ENCODE measurements at regions not wholly inside any gene's neighbourhood (a gene's known extent, or its start where the extent isn't known, plus 50 kb on each side); places are given as distances from the start of the nearest gene placed in this dataset.

- POLR2A ChIA-PET (ENCODE audit: partially characterized antibody), result no interaction called here
- Mint-ChIP-seq H3K27me3 (no peaks in the 10 kb centered on the region), H3K4me3 (no peak overlapping the region), H3K9me3 (peaks cover 5 to 50% (median 29%) of the 10 kb centered on the region in 8 donors), H3K36me3 (peaks cover 0 to 2% of the 10 kb centered on the region in 2 donors), H3K27ac (no peak overlapping the region), H3K4me1 (no peaks in the 10 kb centered on the region)
- intact Hi-C loops (cut with micrococcal nuclease), result no loop called here
- Histone ChIP-seq H3K27me3 (ENCODE audit: insufficient read depth, low read length) (no peaks in the 10 kb centered on the region), H3K9me3 (ENCODE audit: control insufficient read depth in 1 of 2, low read length in 2 of 2) (no peaks in the 10 kb centered on the region), H3K4me1 (ENCODE audit: insufficient read depth, low read length) (no peaks in the 10 kb centered on the region), H3K27ac (ENCODE audit: low read depth, low read length) (no peak overlapping the region), H3K4me3 (ENCODE audit: low read length in 2 of 2) (no peak overlapping the region), H3K36me3 (ENCODE audit: insufficient read depth, low read length) (no peaks in the 10 kb centered on the region)
- CTCF ChIA-PET (ENCODE audit: partially characterized antibody), result interaction anchor here (1.0 kb wide), 1 partner anchor 11 kb away, joined by 3 read pairs; no protein-coding TSS in a partner anchor
- DNase-seq, result no peak
Observed at GRCh38 chr7:16347066-16347826, 74.1 kb downstream of the CRPPA start.

GRCh38 chr7:16345979-16346958, 75.1 kb downstream of the CRPPA start:
- Histone ChIP-seq H3K4me3 (ENCODE audit: low read length in 2 of 2) (no peak overlapping the region), H3K27ac (ENCODE audit: low read depth, low read length) (no peak overlapping the region), H3K27me3 (ENCODE audit: insufficient read depth, low read length) (no peaks in the 10 kb centered on the region), H3K4me1 (ENCODE audit: insufficient read depth, low read length) (no peaks in the 10 kb centered on the region), H3K36me3 (ENCODE audit: insufficient read depth, low read length) (no peaks in the 10 kb centered on the region), H3K9me3 (ENCODE audit: control insufficient read depth in 1 of 2, low read length in 2 of 2) (no peaks in the 10 kb centered on the region)
- H3K27ac Mint-ChIP-seq, result peak overlapping the region in 1 of 7 donors; percentile 7
- DNase-seq, result peak in 1 of 5 donors; percentile 3
- intact Hi-C loops (cut with micrococcal nuclease), result no loop called here
- peaks cover 5 to 48% (median 27%) of the 10 kb centered on the region in 8 donors for H3K9me3 Mint-ChIP-seq
- H3K36me3 Mint-ChIP-seq, result peaks cover 0 to 2% of the 10 kb centered on the region in 2 donors
- ChIA-PET CTCF (ENCODE audit: partially characterized antibody) (no interaction called here), POLR2A (ENCODE audit: partially characterized antibody) (no interaction called here)
- no peaks in the 10 kb centered on the region for H3K4me1 Mint-ChIP-seq
- H3K27me3 Mint-ChIP-seq, result no peaks in the 10 kb centered on the region
- H3K4me3 Mint-ChIP-seq, result no peak overlapping the region

GRCh38 chr7:16344927-16345326, 76.4 kb downstream of the CRPPA start:
- Mint-ChIP-seq H3K27me3 (no peaks in the 10 kb centered on the region), H3K27ac (no peak overlapping the region), H3K9me3 (peaks cover 5 to 42% (median 26%) of the 10 kb centered on the region in 8 donors), H3K4me3 (no peak overlapping the region), H3K4me1 (no peaks in the 10 kb centered on the region), H3K36me3 (peaks cover 0 to 2% of the 10 kb centered on the region in 2 donors)
- ChIA-PET CTCF (ENCODE audit: partially characterized antibody) (no interaction called here), POLR2A (ENCODE audit: partially characterized antibody) (no interaction called here)
- intact Hi-C loops (cut with micrococcal nuclease), result no loop called here
- Histone ChIP-seq H3K9me3 (ENCODE audit: control insufficient read depth in 1 of 2, low read length in 2 of 2) (no peaks in the 10 kb centered on the region), H3K4me1 (ENCODE audit: insufficient read depth, low read length) (no peaks in the 10 kb centered on the region), H3K4me3 (ENCODE audit: low read length in 2 of 2) (no peak overlapping the region), H3K27me3 (ENCODE audit: insufficient read depth, low read length) (no peaks in the 10 kb centered on the region), H3K36me3 (ENCODE audit: insufficient read depth, low read length) (no peaks in the 10 kb centered on the region), H3K27ac (ENCODE audit: low read depth, low read length) (no peak overlapping the region)
- DNase-seq, result no peak

- Histone ChIP-seq H3K9me3 (ENCODE audit: control insufficient read depth in 1 of 2, low read length in 2 of 2) (no peaks in the 10 kb centered on the region), H3K36me3 (ENCODE audit: insufficient read depth, low read length) (no peaks in the 10 kb centered on the region), H3K4me1 (ENCODE audit: insufficient read depth, low read length) (no peaks in the 10 kb centered on the region), H3K27ac (ENCODE audit: low read depth, low read length) (no peak overlapping the region), H3K27me3 (ENCODE audit: insufficient read depth, low read length) (no peaks in the 10 kb centered on the region), H3K4me3 (ENCODE audit: low read length in 2 of 2) (no peak overlapping the region)
- Mint-ChIP-seq H3K4me1 (no peaks in the 10 kb centered on the region), H3K27ac (no peak overlapping the region), H3K9me3 (peaks cover 5 to 36% (median 17%) of the 10 kb centered on the region in 8 donors), H3K27me3 (no peaks in the 10 kb centered on the region), H3K36me3 (peaks cover 0 to 2% of the 10 kb centered on the region in 2 donors), H3K4me3 (no peak overlapping the region)
- ChIA-PET POLR2A (ENCODE audit: partially characterized antibody) (no interaction called here), CTCF (ENCODE audit: partially characterized antibody) (no interaction called here)
- intact Hi-C loops (cut with micrococcal nuclease), result no loop called here
- DNase-seq, result no peak
Observed at GRCh38 chr7:16343612-16344011, 77.7 kb downstream of the CRPPA start.

- intact Hi-C loops (cut with micrococcal nuclease), result no loop called here
- Mint-ChIP-seq H3K9me3 (peaks cover 0 to 34% (median 14%) of the 10 kb centered on the region in 8 donors), H3K4me3 (no peak overlapping the region), H3K27ac (no peak overlapping the region), H3K36me3 (no peaks in the 10 kb centered on the region), H3K27me3 (no peaks in the 10 kb centered on the region), H3K4me1 (peaks cover 0 to 11% (median 4%) of the 10 kb centered on the region in 4 donors)
- no peak overlapping the region for H3K4me3 ChIP-seq (ENCODE audit: low read length in 2 of 2)
- no peaks in the 10 kb centered on the region for H3K4me1 ChIP-seq (ENCODE audit: insufficient read depth, low read length)
- H3K27ac ChIP-seq (ENCODE audit: low read depth, low read length), result no peak overlapping the region
- no peaks in the 10 kb centered on the region for H3K36me3 ChIP-seq (ENCODE audit: insufficient read depth, low read length)
- CTCF ChIA-PET (ENCODE audit: partially characterized antibody), result no interaction called here
- H3K9me3 ChIP-seq (ENCODE audit: control insufficient read depth in 1 of 2, low read length in 2 of 2), result no peaks in the 10 kb centered on the region
- H3K27me3 ChIP-seq (ENCODE audit: insufficient read depth, low read length), result no peaks in the 10 kb centered on the region
- DNase-seq, result no peak
- POLR2A ChIA-PET (ENCODE audit: partially characterized antibody), result no interaction called here
Observed at GRCh38 chr7:16338065-16338464, 83.3 kb downstream of the CRPPA start.

GRCh38 chr7:16326106-16326505, 95.2 kb downstream of the CRPPA start:
- no peaks in the 10 kb centered on the region for H3K36me3 ChIP-seq (ENCODE audit: insufficient read depth, low read length)
- no peaks in the 10 kb centered on the region for H3K36me3 Mint-ChIP-seq
- no peak for DNase-seq
- H3K9me3 Mint-ChIP-seq, result peaks cover 0 to 11% (median 4%) of the 10 kb centered on the region in 8 donors
- no peaks in the 10 kb centered on the region for H3K4me1 Mint-ChIP-seq
- no peak overlapping the region for H3K4me3 ChIP-seq (ENCODE audit: low read length in 2 of 2)
- POLR2A ChIA-PET (ENCODE audit: partially characterized antibody), result no interaction called here
- H3K4me1 ChIP-seq (ENCODE audit: insufficient read depth, low read length), result no peaks in the 10 kb centered on the region
- no peak overlapping the region for H3K27ac Mint-ChIP-seq
- H3K27me3 Mint-ChIP-seq, result no peaks in the 10 kb centered on the region
- H3K27ac ChIP-seq (ENCODE audit: low read depth, low read length), result no peak overlapping the region
- no peaks in the 10 kb centered on the region for H3K27me3 ChIP-seq (ENCODE audit: insufficient read depth, low read length)
- CTCF ChIA-PET (ENCODE audit: partially characterized antibody), result interaction anchor here (0.6 kb wide), 1 partner anchor 573 kb away, joined by 3 read pairs; no protein-coding TSS in a partner anchor
- no peaks in the 10 kb centered on the region for H3K9me3 ChIP-seq (ENCODE audit: control insufficient read depth in 1 of 2, low read length in 2 of 2)
- H3K4me3 Mint-ChIP-seq, result no peak overlapping the region
- intact Hi-C loops (cut with micrococcal nuclease), result no loop called here

- no peak overlapping the region for H3K27ac ChIP-seq (ENCODE audit: low read depth, low read length)
- DNase-seq, result no peak
- intact Hi-C loops (cut with micrococcal nuclease), result no loop called here
- no peaks in the 10 kb centered on the region for H3K9me3 ChIP-seq (ENCODE audit: control insufficient read depth in 1 of 2, low read length in 2 of 2)
- Mint-ChIP-seq H3K36me3 (no peaks in the 10 kb centered on the region), H3K4me1 (peaks cover 0 to 5% (median 0%) of the 10 kb centered on the region in 4 donors), H3K4me3 (no peak overlapping the region), H3K27me3 (no peaks in the 10 kb centered on the region), H3K9me3 (peaks cover 0 to 7% (median 1%) of the 10 kb centered on the region in 8 donors), H3K27ac (no peak overlapping the region)
- ChIA-PET POLR2A (ENCODE audit: partially characterized antibody) (no interaction called here), CTCF (ENCODE audit: partially characterized antibody) (no interaction called here)
- no peaks in the 10 kb centered on the region for H3K4me1 ChIP-seq (ENCODE audit: insufficient read depth, low read length)
- H3K4me3 ChIP-seq (ENCODE audit: low read length in 2 of 2), result no peak overlapping the region
- no peaks in the 10 kb centered on the region for H3K27me3 ChIP-seq (ENCODE audit: insufficient read depth, low read length)
- no peaks in the 10 kb centered on the region for H3K36me3 ChIP-seq (ENCODE audit: insufficient read depth, low read length)
Observed at GRCh38 chr7:16323313-16323712, 98.0 kb downstream of the CRPPA start.

All from CD4-positive, alpha-beta memory T cell (primary cell).